Stomach smooth muscle (tissue), 2 donors: ENCODE measurements at regions not wholly inside any gene's neighbourhood (a gene's known extent, or its start where the extent isn't known, plus 50 kb on each side); places are given as distances from the start of the nearest gene placed in this dataset.
"Not testable (repeated sequence)": the region's sequence is repeated elsewhere in the genome, so short reads cannot be mapped to it uniquely, and the experiment has no call there.

Experiments
- H3K27ac ChIP-seq: one replicate; pipeline ENCODE4 v1.7.0; 2013; ENCODE audit warnings: mild to moderate bottlenecking, low read length, inconsistent platforms
- H3K27me3 ChIP-seq, 2 donors: one replicate each; pipeline ENCODE4 v1.7.0; 2013; ENCODE audit warnings: low read length in 2 of 2; ENCODE audit not compliant: insufficient read depth in 2 of 2, control insufficient read depth in 1 of 2
- H3K36me3 ChIP-seq, 2 donors: one replicate each; pipeline ENCODE4 v1.7.0; 2013; ENCODE audit warnings: low read length in 2 of 2; ENCODE audit not compliant: control insufficient read depth in 2 of 2, insufficient read depth in 2 of 2
- H3K4me1 ChIP-seq: one replicate; pipeline ENCODE4 v1.7.0; 2013; ENCODE audit warnings: low read length; ENCODE audit not compliant: control insufficient read depth, insufficient read depth
- H3K4me3 ChIP-seq, 2 donors: one replicate each; pipeline ENCODE4 v1.7.0; 2013; ENCODE audit warnings: low read length in 2 of 2
- H3K9ac ChIP-seq, 2 donors: one replicate each; pipeline ENCODE4 v1.7.0; 2013; ENCODE audit warnings: low read length in 2 of 2, mild to moderate bottlenecking in 1 of 2
- H3K9me3 ChIP-seq, 2 donors: one replicate each; pipeline ENCODE4 v1.7.0; 2013; ENCODE audit warnings: low read length in 2 of 2; ENCODE audit not compliant: control insufficient read depth in 2 of 2
- donor health status: healthy.
- donor health status: Pancreatic carcinoma.

GRCh38 chr3:31094048-31094447 is 199.6 kb upstream of the GADL1 start:
- H3K27ac ChIP-seq, result no peak overlapping the region
- no peaks in the 10 kb centered on the region for H3K36me3 ChIP-seq
- H3K4me3 ChIP-seq, result no peak overlapping the region
- H3K4me1 ChIP-seq, result no peaks in the 10 kb centered on the region
- no peak overlapping the region for H3K9ac ChIP-seq
- H3K9me3 ChIP-seq, result no peaks in the 10 kb centered on the region
- no peaks in the 10 kb centered on the region for H3K27me3 ChIP-seq

GRCh38 chr3:31095255-31095654 is 200.8 kb upstream of the GADL1 start:
- H3K27ac ChIP-seq, result no peak overlapping the region

GRCh38 chr3:31096661-31097395 is 202.4 kb upstream of the GADL1 start:
- Histone ChIP-seq H3K4me1 (no peaks in the 10 kb centered on the region), H3K27me3 (no peaks in the 10 kb centered on the region), H3K9ac (no peak overlapping the region), H3K9me3 (no peaks in the 10 kb centered on the region), H3K27ac (no peak overlapping the region), H3K36me3 (no peaks in the 10 kb centered on the region), H3K4me3 (no peak overlapping the region)

More at GRCh38 chr3:31095255-31095654, 200.8 kb upstream of the GADL1 start:
- no peaks in the 10 kb centered on the region for H3K27me3 ChIP-seq
- no peak overlapping the region for H3K9ac ChIP-seq
- no peaks in the 10 kb centered on the region for H3K9me3 ChIP-seq
- no peaks in the 10 kb centered on the region for H3K4me1 ChIP-seq
- no peaks in the 10 kb centered on the region for H3K36me3 ChIP-seq
- H3K4me3 ChIP-seq, result no peak overlapping the region

GRCh38 chr3:31100519-31100918 is 206.1 kb upstream of the GADL1 start:
- Histone ChIP-seq H3K27ac (no peak overlapping the region), H3K36me3 (no peaks in the 10 kb centered on the region), H3K27me3 (no peaks in the 10 kb centered on the region), H3K9me3 (no peaks in the 10 kb centered on the region), H3K4me1 (no peaks in the 10 kb centered on the region), H3K9ac (no peak overlapping the region), H3K4me3 (no peak overlapping the region)

GRCh38 chr3:31101285-31101684 is 206.8 kb upstream of the GADL1 start:
- H3K27me3 ChIP-seq, H3K4me1 ChIP-seq, H3K4me3 ChIP-seq, H3K27ac ChIP-seq, H3K9ac ChIP-seq, H3K36me3 ChIP-seq, H3K9me3 ChIP-seq: not testable (repeated sequence)

- Histone ChIP-seq H3K4me1 (no peaks in the 10 kb centered on the region), H3K9me3 (no peaks in the 10 kb centered on the region), H3K9ac (no peak overlapping the region), H3K27ac (no peak overlapping the region), H3K27me3 (no peaks in the 10 kb centered on the region), H3K4me3 (no peak overlapping the region), H3K36me3 (no peaks in the 10 kb centered on the region)
Observed at GRCh38 chr3:31102196-31102879, 207.9 kb upstream of the GADL1 start.

- H3K9me3 ChIP-seq, result no peaks in the 10 kb centered on the region
- H3K4me3 ChIP-seq, result no peak overlapping the region
- no peak overlapping the region for H3K27ac ChIP-seq
- H3K9ac ChIP-seq, result no peak overlapping the region
- no peaks in the 10 kb centered on the region for H3K27me3 ChIP-seq
- H3K4me1 ChIP-seq, result no peaks in the 10 kb centered on the region
- H3K36me3 ChIP-seq, result no peaks in the 10 kb centered on the region
Observed at GRCh38 chr3:31103181-31103580, 208.7 kb upstream of the GADL1 start.

- Histone ChIP-seq H3K9ac (no peak overlapping the region), H3K27me3 (no peaks in the 10 kb centered on the region), H3K4me3 (no peak overlapping the region), H3K4me1 (no peaks in the 10 kb centered on the region), H3K9me3 (no peaks in the 10 kb centered on the region), H3K36me3 (no peaks in the 10 kb centered on the region), H3K27ac (no peak overlapping the region)
Observed at GRCh38 chr3:31103623-31104180, 209.2 kb upstream of the GADL1 start.

GRCh38 chr3:31105011-31105410 is 210.6 kb upstream of the GADL1 start:
- H3K4me3 ChIP-seq, result no peak overlapping the region
- H3K4me1 ChIP-seq, result no peaks in the 10 kb centered on the region
- no peak overlapping the region for H3K9ac ChIP-seq
- no peaks in the 10 kb centered on the region for H3K36me3 ChIP-seq
- no peaks in the 10 kb centered on the region for H3K9me3 ChIP-seq
- no peak overlapping the region for H3K27ac ChIP-seq
- H3K27me3 ChIP-seq, result no peaks in the 10 kb centered on the region

GRCh38 chr3:31105438-31106077 is 211.1 kb upstream of the GADL1 start:
- no peak overlapping the region for H3K27ac ChIP-seq
- no peaks in the 10 kb centered on the region for H3K27me3 ChIP-seq
- no peak overlapping the region for H3K4me3 ChIP-seq
- H3K9me3 ChIP-seq, result no peaks in the 10 kb centered on the region
- H3K36me3 ChIP-seq, result no peaks in the 10 kb centered on the region
- no peaks in the 10 kb centered on the region for H3K4me1 ChIP-seq
- no peak overlapping the region for H3K9ac ChIP-seq
